ENCODE measurements at regions not wholly inside any gene's neighbourhood (a gene's known extent, or its start where the extent isn't known, plus 50 kb on each side); places are given as distances from the start of the nearest gene placed in this dataset.

- no peak for FAIRE-seq
These were observed 235.0 kb downstream of the MTERF1 start for GRCh38 chr7:91645542-91645941.

More at GRCh38 chr7:91645542-91645941, 235.0 kb downstream of the MTERF1 start:
- ChIA-PET POLR2A (no interaction called here), CTCF (ENCODE audit: low intra/inter-chr PET ratio) (no interaction called here)
- H3K9me1 ChIP-seq (ENCODE audit: control insufficient read depth, insufficient read depth, low read length), result no peaks in the 10 kb centered on the region
- no peaks in the 10 kb centered on the region for H3K36me3 ChIP-seq (ENCODE audit: control insufficient read depth, insufficient read depth, low read length)
- H2AFZ ChIP-seq (ENCODE audit: low read depth, low read length), result no peak overlapping the region
- in situ Hi-C loops (cut with MboI) (no loop called here), intact Hi-C loops (cut with micrococcal nuclease) (loop anchor here (10.0 kb wide), 2 partner anchors 209 to 799 kb away; partner anchors contain the start of gene GATAD1)
- DNase-seq (ENCODE audit: extremely low read depth in 1 of 4, low spot score in 3 of 4), result no peak
- BruUV-seq (replicated peaks), result no TSS peak
- H3K4me2 ChIP-seq (ENCODE audit: insufficient read depth, low read length), result no peak overlapping the region
- no peak overlapping the region for H3K4me3 ChIP-seq
- no peak overlapping the region for H3K9ac ChIP-seq (ENCODE audit: insufficient read depth in 1 of 2, low read depth in 2 of 2, low read length in 2 of 2)
- H3K27ac ChIP-seq (ENCODE audit: extremely low read depth, low read depth, low read length), result no peak overlapping the region
- H3K27me3 ChIP-seq (ENCODE audit: control insufficient read depth in 2 of 2, insufficient read depth in 2 of 2, low read length in 2 of 2), result peaks cover 2 to 4% of the 10 kb centered on the region in 2 experiments; a peak in 2 of 5 replicates
- H3K9me3 ChIP-seq (replicated peaks; ENCODE audit: control insufficient read depth, insufficient read depth, low read depth, low read length), result no peaks in the 10 kb centered on the region
- H3K79me2 ChIP-seq (ENCODE audit: control insufficient read depth, insufficient read depth, low read length), result no peaks in the 10 kb centered on the region
- no peak for ATAC-seq
- WGBS (ENCODE audit: insufficient coverage, low coverage, missing lambda C conversion rate), result 10% methylated on average over 1 of the region's 1 CpG
- TF ChIP-seq MITF (IDR thresholded peaks at IDR 0.05) (no peak), ZNF146 (CRISPR knock-in tag; IDR thresholded peaks at IDR 0.05; ENCODE audit: unreplicated experiment) (peak; percentile 97), MCM7 (IDR thresholded peaks at IDR 0.05) (no peak), ZNF398 (CRISPR knock-in tag; IDR thresholded peaks at IDR 0.05) (no peak), RBM25 (IDR thresholded peaks at IDR 0.05; ENCODE audit: low read depth, low read length, severe bottlenecking) (peak; percentile 84)
- no peaks in the 10 kb centered on the region for H4K20me1 ChIP-seq (replicated peaks; ENCODE audit: control insufficient read depth, insufficient read depth, low read length)
- no peaks in the 10 kb centered on the region for H3K4me1 ChIP-seq (replicated peaks in 1 of 2; ENCODE audit: control insufficient read depth in 2 of 2, insufficient read depth in 2 of 2, low read length in 2 of 2)
